Choroid plexus epithelial cell (primary cell): ENCODE measurements at regions not wholly inside any gene's neighbourhood (a gene's known extent, or its start where the extent isn't known, plus 50 kb on each side); places are given as distances from the start of the nearest gene placed in this dataset.

Experiments used
- DNase-seq: peaks from one replicate; pipeline ENCODE4 v3.0.0-alpha.2; 2010; ENCODE audit warnings: low read depth
- H3K4me3 ChIP-seq: 2 replicates; pipeline ENCODE4 v1.5.1; 2011; ENCODE audit warnings: low read depth, mild to moderate bottlenecking, control low read depth, low read length, moderate library complexity
- CTCF ChIP-seq: conservative IDR thresholded peaks from 2 replicates; pipeline ENCODE4 v1.5.1; 2011; ENCODE audit warnings: low read depth, mild to moderate bottlenecking, control low read depth, inconsistent platforms, low read length, moderate library complexity

GRCh38 chr2:120662046-120662445, 73.6 kb upstream of the GLI2 start:
- DNase-seq = no peak
- H3K4me3 ChIP-seq = no peak overlapping the region
- TF ChIP-seq CTCF = no peak

GRCh38 chr2:120662746-120663145, 72.9 kb upstream of the GLI2 start:
- no peak for TF ChIP-seq CTCF
- DNase-seq = no peak

GRCh38 chr2:120666433-120666832, 69.2 kb upstream of the GLI2 start:
- no peak for TF ChIP-seq CTCF
- H3K4me3 ChIP-seq = no peak overlapping the region
- no peak for DNase-seq

More at GRCh38 chr2:120662746-120663145, 72.9 kb upstream of the GLI2 start:
- H3K4me3 ChIP-seq = no peak overlapping the region

GRCh38 chr2:120667981-120668380, 67.7 kb upstream of the GLI2 start:
- no peak overlapping the region for H3K4me3 ChIP-seq
- no peak for TF ChIP-seq CTCF
- no peak for DNase-seq

GRCh38 chr2:120669121-120669952, 66.3 kb upstream of the GLI2 start:
- DNase-seq = peak; percentile 47
- peak; percentile 50 for TF ChIP-seq CTCF
- H3K4me3 ChIP-seq = no peak overlapping the region

- no peak for TF ChIP-seq CTCF
- DNase-seq = no peak
- H3K4me3 ChIP-seq = no peak overlapping the region
These were observed 65.7 kb upstream of the GLI2 start for GRCh38 chr2:120669971-120670370.

- DNase-seq = no peak
- no peak for TF ChIP-seq CTCF
- H3K4me3 ChIP-seq = no peak overlapping the region
These were observed 65.3 kb upstream of the GLI2 start for GRCh38 chr2:120670371-120670770.
